Stimulated activated CD4-positive, alpha-beta T cell treated with anti-CD3 and anti-CD28 coated beads, Interleukin-4, amount 100 ng/mL, for 48 hours (primary cell): ENCODE measurements at regions not wholly inside any gene's neighbourhood (a gene's known extent, or its start where the extent isn't known, plus 50 kb on each side); places are given as distances from the start of the nearest gene placed in this dataset.

Source experiments
- DNase-seq, 2 donors: peaks; one replicate each; pipeline ENCODE4 v3.0.0-alpha.2; 2020; ENCODE audit warnings: low read depth in 2 of 2

- DNase-seq, result no peak
Measured at GRCh38 chr10:91137011-91137643, 83.3 kb upstream of the PCGF5 start.

- DNase-seq, result no peak
Measured at GRCh38 chr10:91137822-91138221, 82.6 kb upstream of the PCGF5 start.

GRCh38 chr10:91140995-91141549, 79.4 kb upstream of the PCGF5 start:
- DNase-seq, result no peak

GRCh38 chr10:91144961-91145360, 75.5 kb upstream of the PCGF5 start:
- DNase-seq, result no peak

- DNase-seq, result no peak
Measured at GRCh38 chr10:91146146-91146545, 74.3 kb upstream of the PCGF5 start.

GRCh38 chr10:91149550-91149949, 70.9 kb upstream of the PCGF5 start:
- DNase-seq, result no peak

GRCh38 chr10:91150631-91151030, 69.8 kb upstream of the PCGF5 start:
- no peak for DNase-seq

- no peak for DNase-seq
Measured at GRCh38 chr10:91153508-91153907, 67.0 kb upstream of the PCGF5 start.

GRCh38 chr10:91154842-91155241, 65.6 kb upstream of the PCGF5 start:
- DNase-seq, result no peak

- no peak for DNase-seq
Measured at GRCh38 chr10:91156196-91156595, 64.3 kb upstream of the PCGF5 start.

GRCh38 chr10:91159254-91159783, 61.1 kb upstream of the PCGF5 start:
- no peak for DNase-seq

- DNase-seq, result no peak
Measured at GRCh38 chr10:91162050-91162494, 58.4 kb upstream of the PCGF5 start.

- DNase-seq, result peak; percentile 42 to 51
Measured at GRCh38 chr10:91162495-91163268, 57.8 kb upstream of the PCGF5 start.

GRCh38 chr10:91163269-91163868, 57.1 kb upstream of the PCGF5 start:
- peak; percentile 48 to 58 for DNase-seq

GRCh38 chr10:91163869-91164474, 56.5 kb upstream of the PCGF5 start:
- DNase-seq, result peak; percentile 53 to 73

GRCh38 chr10:91164520-91165065, 55.9 kb upstream of the PCGF5 start:
- DNase-seq, result no peak

GRCh38 chr10:91167406-91167805, 53.1 kb upstream of the PCGF5 start:
- DNase-seq, result no peak

GRCh38 chr10:91170418-91170817, 50.0 kb upstream of the PCGF5 start:
- DNase-seq, result no peak
